ENCODE measurements at regions not wholly inside any gene's neighbourhood (a gene's known extent, or its start where the extent isn't known, plus 50 kb on each side); places are given as distances from the start of the nearest gene placed in this dataset.

DNA sequence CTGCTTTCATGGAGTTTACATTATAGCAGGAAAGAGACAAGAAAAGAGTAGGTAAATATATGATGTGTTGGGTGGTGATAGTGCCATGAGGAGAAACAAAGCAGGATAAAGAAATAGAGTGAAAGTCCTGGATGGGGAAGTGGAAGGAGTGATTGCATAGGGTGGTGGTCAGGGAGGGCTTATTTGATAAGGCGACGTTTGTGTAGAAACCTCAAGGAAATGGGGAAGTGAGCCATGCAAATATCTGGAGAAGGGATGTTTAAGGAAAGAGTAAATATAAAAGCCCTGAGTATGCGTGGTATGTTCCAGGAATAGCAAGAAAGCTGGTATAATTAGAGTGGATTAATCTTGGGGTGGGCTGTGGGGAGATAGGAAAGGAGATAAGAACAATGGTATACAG lies 134.7 kb upstream of the SV2C start:
- TF ChIP-seq, protein P1, sequence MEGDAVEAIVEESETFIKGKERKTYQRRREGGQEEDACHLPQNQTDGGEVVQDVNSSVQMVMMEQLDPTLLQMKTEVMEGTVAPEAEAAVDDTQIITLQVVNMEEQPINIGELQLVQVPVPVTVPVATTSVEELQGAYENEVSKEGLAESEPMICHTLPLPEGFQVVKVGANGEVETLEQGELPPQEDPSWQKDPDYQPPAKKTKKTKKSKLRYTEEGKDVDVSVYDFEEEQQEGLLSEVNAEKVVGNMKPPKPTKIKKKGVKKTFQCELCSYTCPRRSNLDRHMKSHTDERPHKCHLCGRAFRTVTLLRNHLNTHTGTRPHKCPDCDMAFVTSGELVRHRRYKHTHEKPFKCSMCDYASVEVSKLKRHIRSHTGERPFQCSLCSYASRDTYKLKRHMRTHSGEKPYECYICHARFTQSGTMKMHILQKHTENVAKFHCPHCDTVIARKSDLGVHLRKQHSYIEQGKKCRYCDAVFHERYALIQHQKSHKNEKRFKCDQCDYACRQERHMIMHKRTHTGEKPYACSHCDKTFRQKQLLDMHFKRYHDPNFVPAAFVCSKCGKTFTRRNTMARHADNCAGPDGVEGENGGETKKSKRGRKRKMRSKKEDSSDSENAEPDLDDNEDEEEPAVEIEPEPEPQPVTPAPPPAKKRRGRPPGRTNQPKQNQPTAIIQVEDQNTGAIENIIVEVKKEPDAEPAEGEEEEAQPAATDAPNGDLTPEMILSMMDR (IDR thresholded peaks at IDR 0.05), result no peak
- no peak for TF ChIP-seq POLR2A (IDR thresholded peaks at IDR 0.05)

Data from lower leg skin (tissue), 3 donors.